IMR-90 (cell line): ENCODE measurements at regions not wholly inside any gene's neighbourhood (a gene's known extent, or its start where the extent isn't known, plus 50 kb on each side); places are given as distances from the start of the nearest gene placed in this dataset.

Source experiments
- ATAC-seq: fragments of 200-7000 bp; cut with Tn5 transposase; 2 replicates; pipeline ENCODE4 v1.9.1; 2020; ENCODE audit warnings: low read depth, mild to moderate bottlenecking, moderate library complexity
- BruUV-seq: library from RNA; stranded (reverse); fragments of 400-500 nt; replicated peaks from 2 replicates; lab custom pipeline; 2021; lab: Mats Ljungman, UMichigan
- CTCF ChIA-PET: fragments of 300-600 bp; formaldehyde crosslinking; extraction: SDS; loops from one replicate; lab custom pipeline; 2021; ENCODE audit warnings: antibody characterized with exemption; lab: Yijun Ruan, JAX
- POLR2A ChIA-PET: fragments of 300-600 bp; sonication (Branson Sonifier 250); formaldehyde crosslinking; loops from one replicate; lab custom pipeline; 2022; ENCODE audit warnings: antibody characterized with exemption; ENCODE audit not compliant: unreplicated experiment; lab: Charles Lee
- DNase-seq: peaks from one replicate; pipeline ENCODE4 v3.0.0; 2013
- H2AFZ ChIP-seq: replicated peaks from 2 replicates; pipeline ENCODE3; 2013; ENCODE audit warnings: low read length, mild to moderate bottlenecking; ENCODE audit not compliant: poor library complexity
- H2AK5ac ChIP-seq: 2 replicates; pipeline ENCODE4 v1.6.1; 2013; ENCODE audit warnings: low read depth, low read length, inconsistent platforms
- H2AK9ac ChIP-seq: replicated peaks from 2 replicates; pipeline ENCODE3; 2013; ENCODE audit warnings: mild to moderate bottlenecking, low read depth, low read length, moderate library complexity; ENCODE audit not compliant: poor library complexity
- H2BK120ac ChIP-seq: 2 replicates; pipeline ENCODE4 v1.6.1; 2013; ENCODE audit warnings: low read depth, low read length, inconsistent platforms
- H2BK15ac ChIP-seq: 3 replicates; pipeline ENCODE4 v1.6.1; 2013; ENCODE audit warnings: low read depth, low read length, inconsistent platforms
- H2BK20ac ChIP-seq: 2 replicates; pipeline ENCODE4 v1.6.1; 2013; ENCODE audit warnings: low read depth, mild to moderate bottlenecking, inconsistent platforms, low read length, moderate library complexity
- H2BK5ac ChIP-seq: 2 replicates; pipeline ENCODE4 v1.6.1; 2013; ENCODE audit warnings: mild to moderate bottlenecking, low read depth, low read length, inconsistent platforms; ENCODE audit not compliant: poor library complexity, severe bottlenecking
- H3K14ac ChIP-seq: replicated peaks from 2 replicates; pipeline ENCODE4 v1.6.1; 2013; ENCODE audit warnings: low read depth, low read length, inconsistent platforms
- H3K18ac ChIP-seq: 2 replicates; pipeline ENCODE4 v1.6.1; 2013; ENCODE audit warnings: low read depth, low read length, control low read depth
- H3K23ac ChIP-seq: 2 replicates; pipeline ENCODE4 v1.6.1; 2013; ENCODE audit warnings: low read depth, low read length, inconsistent platforms
- H3K27ac ChIP-seq: 2 replicates; pipeline ENCODE4 v1.5.1; 2013; ENCODE audit warnings: mild to moderate bottlenecking, control low read depth, low read length; ENCODE audit not compliant: insufficient read depth
- H3K27me3 ChIP-seq: 2 replicates; pipeline ENCODE4 v1.6.1; 2013; ENCODE audit warnings: low read length; ENCODE audit not compliant: control insufficient read depth, insufficient read depth
- H3K36me3 ChIP-seq: 2 replicates; pipeline ENCODE4 v1.6.1; 2013; ENCODE audit warnings: low read length, mixed read lengths; ENCODE audit not compliant: control insufficient read depth, insufficient read depth
- H3K4ac ChIP-seq: 2 replicates; pipeline ENCODE4 v1.6.1; 2013; ENCODE audit warnings: low read depth, low read length, inconsistent platforms
- H3K4me1 ChIP-seq: 2 replicates; pipeline ENCODE4 v1.6.1; 2013; ENCODE audit warnings: low read length, mixed read lengths; ENCODE audit not compliant: control insufficient read depth, insufficient read depth
- H3K4me2 ChIP-seq: 2 replicates; pipeline ENCODE4 v1.6.1; 2013; ENCODE audit warnings: low read depth, mild to moderate bottlenecking, control low read depth, low read length, moderate library complexity
- H3K4me3 ChIP-seq: 2 replicates; pipeline ENCODE4 v1.5.1; 2013; ENCODE audit warnings: low read depth, mild to moderate bottlenecking, control low read depth, low read length, moderate library complexity; ENCODE audit not compliant: insufficient read depth
- H3K56ac ChIP-seq: 2 replicates; pipeline ENCODE4 v1.6.1; 2013; ENCODE audit warnings: low read length, inconsistent platforms; ENCODE audit not compliant: insufficient read depth; ENCODE audit errors: extremely low read depth
- H3K79me1 ChIP-seq, 2 experiments: 2 replicates each; pipeline ENCODE4 v1.6.1; 2013; ENCODE audit warnings: low read length in 2 of 2, inconsistent platforms in 1 of 2, low read depth in 1 of 2
- H3K9ac ChIP-seq: 2 replicates; pipeline ENCODE4 v1.6.1; 2013; ENCODE audit warnings: low read depth, low read length, control low read depth
- H3K9me1 ChIP-seq: 2 replicates; pipeline ENCODE4 v1.6.1; 2013; ENCODE audit warnings: low read length, inconsistent platforms; ENCODE audit not compliant: insufficient read depth
- H3K9me3 ChIP-seq: 2 replicates; pipeline ENCODE4 v1.6.1; 2013; ENCODE audit warnings: low read length; ENCODE audit not compliant: control insufficient read depth, insufficient read depth
- H4K20me1 ChIP-seq: 2 replicates; pipeline ENCODE4 v1.6.1; 2013; ENCODE audit warnings: low read length, inconsistent platforms; ENCODE audit not compliant: insufficient read depth
- H4K5ac ChIP-seq: 2 replicates; pipeline ENCODE4 v1.6.1; 2013; ENCODE audit warnings: mild to moderate bottlenecking, low read depth, low read length, control low read depth
- H4K8ac ChIP-seq, 2 experiments: 2 replicates each; pipeline ENCODE4 v1.6.1; 2013; ENCODE audit warnings: low read depth in 2 of 2, low read length in 2 of 2, control low read depth in 1 of 2, inconsistent platforms in 1 of 2
- H4K91ac ChIP-seq: 2 replicates; pipeline ENCODE4 v1.6.1; 2013; ENCODE audit warnings: low read depth, low read length, inconsistent platforms; ENCODE audit not compliant: insufficient read depth
- BHLHE40 ChIP-seq: fragments of 150-350 bp; IDR thresholded peaks from 2 replicates; pipeline ENCODE4 v1.6.1; 2016; ENCODE audit warnings: mild to moderate bottlenecking, low read depth, low read length
- CEBPB ChIP-seq: IDR thresholded peaks from 2 replicates; pipeline ENCODE4 v1.6.1; 2012; ENCODE audit warnings: low read depth, low read length, improper control_type of control experiment
- CHD1 ChIP-seq: IDR thresholded peaks from 2 replicates; pipeline ENCODE4 v1.6.1; 2012; ENCODE audit warnings: low read depth, low read length, improper control_type of control experiment
- ELK1 ChIP-seq: fragments of 150-350 bp; IDR thresholded peaks from 2 replicates; pipeline ENCODE4 v1.6.1; 2016; ENCODE audit warnings: low read depth, mild to moderate bottlenecking, low read length, moderate library complexity, borderline replicate concordance
- FOS ChIP-seq: fragments of 150-350 bp; IDR thresholded peaks from 2 replicates; pipeline ENCODE4 v1.6.1; 2016; ENCODE audit warnings: low read depth, low read length
- MAZ ChIP-seq: IDR thresholded peaks from 2 replicates; pipeline ENCODE4 v1.6.1; 2012; ENCODE audit warnings: low read depth, mild to moderate bottlenecking, low read length, improper control_type of control experiment, moderate library complexity, borderline replicate concordance
- MXI1 ChIP-seq: IDR thresholded peaks from 2 replicates; pipeline ENCODE4 v1.6.1; 2012; ENCODE audit warnings: low read depth, mild to moderate bottlenecking, low read length, moderate library complexity, borderline replicate concordance
- NFE2L2 ChIP-seq: fragments of 150-350 bp; IDR thresholded peaks from 2 replicates; pipeline ENCODE4 v1.6.1; 2016; ENCODE audit warnings: low read depth, mild to moderate bottlenecking, low read length
- POLR2A ChIP-seq: IDR thresholded peaks from 2 replicates; pipeline ENCODE4 v1.6.1; 2012; ENCODE audit warnings: mild to moderate bottlenecking, low read depth, low read length
- RAD21 ChIP-seq: IDR thresholded peaks from 2 replicates; pipeline ENCODE4 v1.6.1; 2012; ENCODE audit warnings: low read length, improper control_type of control experiment
- RFX5 ChIP-seq: IDR thresholded peaks from 2 replicates; pipeline ENCODE4 v1.8.0; 2012; ENCODE audit warnings: low read depth, mild to moderate bottlenecking, low read length, moderate library complexity
- SMC3 ChIP-seq: fragments of 150-350 bp; IDR thresholded peaks from 2 replicates; pipeline ENCODE4 v1.6.1; 2016; ENCODE audit warnings: low read depth, mild to moderate bottlenecking, antibody characterized with exemption, low read length, moderate library complexity
- WGBS, 2 experiments: methylation state at CpG; one replicate each; pipeline versions ENCODE4 v1.1.5 to v1.1.7; 2013; ENCODE audit warnings: missing lambda C conversion rate in 2 of 2; ENCODE audit not compliant: insufficient read length in 1 of 2; ENCODE audit errors: extremely low coverage in 2 of 2; 5-methylcytosine and 5-hydroxymethylcytosine counted together
- dilution Hi-C: fragments of 300-500 bp; cut with HindIII; formaldehyde crosslinking; loops from one replicate; pipeline ENCODE4 v1.14.3; 2018; ENCODE audit warnings: low sequenced_read_pairs; ENCODE audit not compliant: unreplicated experiment
- in situ Hi-C: fragments of 300-500 bp; cut with MboI; formaldehyde crosslinking; loops from 3 replicates; pipeline ENCODE4 v1.14.3; 2019; ENCODE audit warnings: low sequenced_read_pairs, inconsistent platforms, mixed read lengths
- intact Hi-C: fragments of 100-400 bp; cut with micrococcal nuclease; formaldehyde crosslinking; loops from 2 replicates; pipeline ENCODE4 v1.10.0; 2022
- TF ChIP-seq, protein P1 (sequence below): fragments of 150-350 bp; IDR thresholded peaks from 2 replicates; pipeline ENCODE4 v1.6.1; 2017; ENCODE audit warnings: mild to moderate bottlenecking, antibody characterized with exemption, low read length, low read depth
- TF ChIP-seq, protein P2 (sequence below): conservative IDR thresholded peaks from 2 replicates; pipeline ENCODE4 v1.5.1; 2012; ENCODE audit warnings: mild to moderate bottlenecking, low read depth, low read length, improper control_type of control experiment

DNA sequence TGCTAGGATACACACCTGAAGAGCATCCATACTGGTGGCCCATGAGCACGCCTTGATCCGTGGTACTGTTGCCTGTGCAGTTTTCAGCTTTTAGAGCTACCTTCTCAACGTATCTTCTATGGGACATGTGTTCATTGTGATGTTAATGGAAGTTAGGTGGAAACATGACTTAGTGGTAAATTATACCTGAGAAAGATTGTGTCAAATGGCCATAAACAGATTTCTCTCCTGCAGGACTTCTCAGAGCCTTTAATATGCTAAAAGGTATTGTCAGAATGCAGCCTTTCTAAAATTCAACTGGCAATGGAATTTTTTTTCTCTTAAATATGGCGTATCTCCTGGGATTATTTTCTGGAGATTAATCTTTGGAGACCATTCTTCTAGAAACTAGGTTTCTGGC lies 148.5 kb downstream of the CDC5L start:
- Histone ChIP-seq H3K14ac (no peak overlapping the region), H3K9me1 (no peaks in the 10 kb centered on the region), H3K9ac (no peak overlapping the region), H2AK5ac (no peak overlapping the region), H3K4ac (no peak overlapping the region), H2BK20ac (no peak overlapping the region), H4K8ac (no peak overlapping the region), H2BK15ac (no peak overlapping the region), H2AK9ac (no peak overlapping the region), H4K5ac (no peak overlapping the region), H4K91ac (no peak overlapping the region), H3K27ac (no peak overlapping the region), H2AFZ (no peak overlapping the region), H4K20me1 (no peaks in the 10 kb centered on the region), H3K36me3 (no peaks in the 10 kb centered on the region), H3K4me2 (no peak overlapping the region), H3K4me1 (no peaks in the 10 kb centered on the region), H3K27me3 (peaks cover 31% of the 10 kb centered on the region), H2BK120ac (no peak overlapping the region), H3K56ac (no peak overlapping the region), H3K9me3 (peaks cover 2% of the 10 kb centered on the region; the same call in 1 of the 2 replicates), H3K23ac (no peak overlapping the region), H3K79me1 (no peaks in the 10 kb centered on the region), H2BK5ac (no peak overlapping the region), H3K4me3 (no peak overlapping the region), H3K18ac (no peak overlapping the region)
- CTCF ChIA-PET, result no interaction called here
- TF ChIP-seq BHLHE40 (no peak), POLR2A (no peak), MXI1 (no peak), NFE2L2 (no peak), ELK1 (no peak), SMC3 (no peak), MAZ (no peak), CHD1 (no peak), RAD21 (no peak), RFX5 (no peak), CEBPB (no peak), FOS (no peak)
- TF ChIP-seq, protein P1, sequence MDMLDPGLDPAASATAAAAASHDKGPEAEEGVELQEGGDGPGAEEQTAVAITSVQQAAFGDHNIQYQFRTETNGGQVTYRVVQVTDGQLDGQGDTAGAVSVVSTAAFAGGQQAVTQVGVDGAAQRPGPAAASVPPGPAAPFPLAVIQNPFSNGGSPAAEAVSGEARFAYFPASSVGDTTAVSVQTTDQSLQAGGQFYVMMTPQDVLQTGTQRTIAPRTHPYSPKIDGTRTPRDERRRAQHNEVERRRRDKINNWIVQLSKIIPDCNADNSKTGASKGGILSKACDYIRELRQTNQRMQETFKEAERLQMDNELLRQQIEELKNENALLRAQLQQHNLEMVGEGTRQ, result no peak
- TF ChIP-seq, protein P2, sequence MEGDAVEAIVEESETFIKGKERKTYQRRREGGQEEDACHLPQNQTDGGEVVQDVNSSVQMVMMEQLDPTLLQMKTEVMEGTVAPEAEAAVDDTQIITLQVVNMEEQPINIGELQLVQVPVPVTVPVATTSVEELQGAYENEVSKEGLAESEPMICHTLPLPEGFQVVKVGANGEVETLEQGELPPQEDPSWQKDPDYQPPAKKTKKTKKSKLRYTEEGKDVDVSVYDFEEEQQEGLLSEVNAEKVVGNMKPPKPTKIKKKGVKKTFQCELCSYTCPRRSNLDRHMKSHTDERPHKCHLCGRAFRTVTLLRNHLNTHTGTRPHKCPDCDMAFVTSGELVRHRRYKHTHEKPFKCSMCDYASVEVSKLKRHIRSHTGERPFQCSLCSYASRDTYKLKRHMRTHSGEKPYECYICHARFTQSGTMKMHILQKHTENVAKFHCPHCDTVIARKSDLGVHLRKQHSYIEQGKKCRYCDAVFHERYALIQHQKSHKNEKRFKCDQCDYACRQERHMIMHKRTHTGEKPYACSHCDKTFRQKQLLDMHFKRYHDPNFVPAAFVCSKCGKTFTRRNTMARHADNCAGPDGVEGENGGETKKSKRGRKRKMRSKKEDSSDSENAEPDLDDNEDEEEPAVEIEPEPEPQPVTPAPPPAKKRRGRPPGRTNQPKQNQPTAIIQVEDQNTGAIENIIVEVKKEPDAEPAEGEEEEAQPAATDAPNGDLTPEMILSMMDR, result no peak
- no TSS peak for BruUV-seq
- POLR2A ChIA-PET, result no interaction called here
- dilution Hi-C loops (no loop called here), in situ Hi-C loops (no loop called here), intact Hi-C loops (no loop called here)
- WGBS, 2 experiments, result 80% methylated on average over 1 of the region's 4 CpGs; no CpG with 5 or more reads in 1 of the 2 experiments
- no peak for DNase-seq
- no peak for ATAC-seq
